ENCODE measurements at regions not wholly inside any gene's neighbourhood (a gene's known extent, or its start where the extent isn't known, plus 50 kb on each side); places are given as distances from the start of the nearest gene placed in this dataset.

GRCh38 chr9:81460693-81461092, 228.7 kb downstream of the TLE1 start:
- TF ChIP-seq, protein P1, sequence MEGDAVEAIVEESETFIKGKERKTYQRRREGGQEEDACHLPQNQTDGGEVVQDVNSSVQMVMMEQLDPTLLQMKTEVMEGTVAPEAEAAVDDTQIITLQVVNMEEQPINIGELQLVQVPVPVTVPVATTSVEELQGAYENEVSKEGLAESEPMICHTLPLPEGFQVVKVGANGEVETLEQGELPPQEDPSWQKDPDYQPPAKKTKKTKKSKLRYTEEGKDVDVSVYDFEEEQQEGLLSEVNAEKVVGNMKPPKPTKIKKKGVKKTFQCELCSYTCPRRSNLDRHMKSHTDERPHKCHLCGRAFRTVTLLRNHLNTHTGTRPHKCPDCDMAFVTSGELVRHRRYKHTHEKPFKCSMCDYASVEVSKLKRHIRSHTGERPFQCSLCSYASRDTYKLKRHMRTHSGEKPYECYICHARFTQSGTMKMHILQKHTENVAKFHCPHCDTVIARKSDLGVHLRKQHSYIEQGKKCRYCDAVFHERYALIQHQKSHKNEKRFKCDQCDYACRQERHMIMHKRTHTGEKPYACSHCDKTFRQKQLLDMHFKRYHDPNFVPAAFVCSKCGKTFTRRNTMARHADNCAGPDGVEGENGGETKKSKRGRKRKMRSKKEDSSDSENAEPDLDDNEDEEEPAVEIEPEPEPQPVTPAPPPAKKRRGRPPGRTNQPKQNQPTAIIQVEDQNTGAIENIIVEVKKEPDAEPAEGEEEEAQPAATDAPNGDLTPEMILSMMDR (IDR thresholded peaks at IDR 0.05 in 2 of 3, conservative IDR thresholded peaks at IDR 0.05 in 1 of 3; ENCODE audit: control insufficient read depth in 2 of 3, extremely low read depth in 1 of 3, insufficient read depth in 1 of 3, low read depth in 3 of 3, low read length in 3 of 3), result no peak
- TF ChIP-seq EP300 (IDR thresholded peaks at IDR 0.05; ENCODE audit: borderline replicate concordance in 1 of 2, control insufficient read depth in 1 of 2, low read depth in 2 of 2, low read length in 2 of 2), result no peak
- no peak for TF ChIP-seq BHLHE40 (IDR thresholded peaks at IDR 0.05; ENCODE audit: borderline replicate concordance in 1 of 2, low read depth in 2 of 2, low read length in 1 of 2)
- TF ChIP-seq POLR2A (IDR thresholded peaks at IDR 0.05; ENCODE audit: low read depth, low read length), result no peak
- no peak for TF ChIP-seq SREBF2 (IDR thresholded peaks at IDR 0.05; ENCODE audit: low read length)
- TF ChIP-seq SIX5 (IDR thresholded peaks at IDR 0.05; ENCODE audit: low read depth, low read length, severe bottlenecking), result no peak
- TF ChIP-seq EZH2 (IDR thresholded peaks at IDR 0.05; ENCODE audit: borderline replicate concordance, control insufficient read depth, low read depth, low read length), result no peak
- TF ChIP-seq ZNF592 (IDR thresholded peaks at IDR 0.05), result no peak
- TF ChIP-seq ZBTB11 (CRISPR knock-in tag; IDR thresholded peaks at IDR 0.05), result no peak
- TF ChIP-seq, protein P2, sequence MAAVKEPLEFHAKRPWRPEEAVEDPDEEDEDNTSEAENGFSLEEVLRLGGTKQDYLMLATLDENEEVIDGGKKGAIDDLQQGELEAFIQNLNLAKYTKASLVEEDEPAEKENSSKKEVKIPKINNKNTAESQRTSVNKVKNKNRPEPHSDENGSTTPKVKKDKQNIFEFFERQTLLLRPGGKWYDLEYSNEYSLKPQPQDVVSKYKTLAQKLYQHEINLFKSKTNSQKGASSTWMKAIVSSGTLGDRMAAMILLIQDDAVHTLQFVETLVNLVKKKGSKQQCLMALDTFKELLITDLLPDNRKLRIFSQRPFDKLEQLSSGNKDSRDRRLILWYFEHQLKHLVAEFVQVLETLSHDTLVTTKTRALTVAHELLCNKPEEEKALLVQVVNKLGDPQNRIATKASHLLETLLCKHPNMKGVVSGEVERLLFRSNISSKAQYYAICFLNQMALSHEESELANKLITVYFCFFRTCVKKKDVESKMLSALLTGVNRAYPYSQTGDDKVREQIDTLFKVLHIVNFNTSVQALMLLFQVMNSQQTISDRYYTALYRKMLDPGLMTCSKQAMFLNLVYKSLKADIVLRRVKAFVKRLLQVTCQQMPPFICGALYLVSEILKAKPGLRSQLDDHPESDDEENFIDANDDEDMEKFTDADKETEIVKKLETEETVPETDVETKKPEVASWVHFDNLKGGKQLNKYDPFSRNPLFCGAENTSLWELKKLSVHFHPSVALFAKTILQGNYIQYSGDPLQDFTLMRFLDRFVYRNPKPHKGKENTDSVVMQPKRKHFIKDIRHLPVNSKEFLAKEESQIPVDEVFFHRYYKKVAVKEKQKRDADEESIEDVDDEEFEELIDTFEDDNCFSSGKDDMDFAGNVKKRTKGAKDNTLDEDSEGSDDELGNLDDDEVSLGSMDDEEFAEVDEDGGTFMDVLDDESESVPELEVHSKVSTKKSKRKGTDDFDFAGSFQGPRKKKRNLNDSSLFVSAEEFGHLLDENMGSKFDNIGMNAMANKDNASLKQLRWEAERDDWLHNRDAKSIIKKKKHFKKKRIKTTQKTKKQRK (IDR thresholded peaks at IDR 0.05; ENCODE audit: low read depth, low read length), result no peak

Measured in GM12878 (cell line).